Fibroblast of villous mesenchyme (primary cell): ENCODE measurements at regions not wholly inside any gene's neighbourhood (a gene's known extent, or its start where the extent isn't known, plus 50 kb on each side); places are given as distances from the start of the nearest gene placed in this dataset.

ENCODE experiments used
- DNase-seq: peaks from one replicate; pipeline ENCODE4 v3.0.0-alpha.2; 2010; ENCODE audit warnings: low read depth
- H3K4me3 ChIP-seq: 2 replicates; pipeline ENCODE4 v1.5.1; 2011; ENCODE audit warnings: low read depth, mild to moderate bottlenecking, low read length
- TF ChIP-seq, protein P1 (sequence below): IDR thresholded peaks from 2 replicates; pipeline ENCODE4 v1.5.1; 2012; ENCODE audit warnings: low read depth, mild to moderate bottlenecking, low read length; ENCODE audit not compliant: insufficient read depth

DNA sequence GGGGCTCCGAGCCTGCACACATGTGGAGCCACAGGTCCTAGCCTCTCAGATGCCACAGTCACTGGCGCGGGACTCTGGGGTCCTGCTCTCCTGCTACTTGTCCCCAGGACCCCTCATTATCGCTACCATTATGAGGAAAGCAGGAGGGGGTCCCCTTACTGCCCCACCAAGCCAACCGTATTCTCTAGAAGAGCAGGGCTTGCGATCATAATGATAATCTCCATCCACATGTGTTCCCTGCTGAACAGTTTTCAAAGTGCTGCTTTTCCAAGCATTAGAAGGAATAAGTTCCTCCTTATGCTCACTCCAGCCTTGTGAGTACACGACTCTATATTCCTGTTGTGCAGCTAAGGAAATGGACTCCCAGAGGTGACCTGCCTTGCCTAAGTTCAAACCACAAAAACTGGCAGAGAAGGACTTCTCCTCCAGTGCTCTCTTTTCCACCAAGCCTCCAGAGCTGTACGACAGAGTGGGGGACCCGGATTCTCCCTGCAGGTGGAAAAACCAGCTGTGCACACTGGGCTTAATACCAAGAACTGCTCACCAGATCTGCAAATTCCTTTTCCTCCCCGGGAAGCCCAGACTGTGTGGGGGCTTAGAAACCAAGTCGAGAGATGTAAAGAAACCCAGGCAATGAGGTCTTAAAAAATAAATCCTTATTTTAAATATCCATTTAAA, 92.8 kb upstream of the DRD2 start:
- DNase-seq = no peak
- TF ChIP-seq, protein P1, sequence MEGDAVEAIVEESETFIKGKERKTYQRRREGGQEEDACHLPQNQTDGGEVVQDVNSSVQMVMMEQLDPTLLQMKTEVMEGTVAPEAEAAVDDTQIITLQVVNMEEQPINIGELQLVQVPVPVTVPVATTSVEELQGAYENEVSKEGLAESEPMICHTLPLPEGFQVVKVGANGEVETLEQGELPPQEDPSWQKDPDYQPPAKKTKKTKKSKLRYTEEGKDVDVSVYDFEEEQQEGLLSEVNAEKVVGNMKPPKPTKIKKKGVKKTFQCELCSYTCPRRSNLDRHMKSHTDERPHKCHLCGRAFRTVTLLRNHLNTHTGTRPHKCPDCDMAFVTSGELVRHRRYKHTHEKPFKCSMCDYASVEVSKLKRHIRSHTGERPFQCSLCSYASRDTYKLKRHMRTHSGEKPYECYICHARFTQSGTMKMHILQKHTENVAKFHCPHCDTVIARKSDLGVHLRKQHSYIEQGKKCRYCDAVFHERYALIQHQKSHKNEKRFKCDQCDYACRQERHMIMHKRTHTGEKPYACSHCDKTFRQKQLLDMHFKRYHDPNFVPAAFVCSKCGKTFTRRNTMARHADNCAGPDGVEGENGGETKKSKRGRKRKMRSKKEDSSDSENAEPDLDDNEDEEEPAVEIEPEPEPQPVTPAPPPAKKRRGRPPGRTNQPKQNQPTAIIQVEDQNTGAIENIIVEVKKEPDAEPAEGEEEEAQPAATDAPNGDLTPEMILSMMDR = no peak
- H3K4me3 ChIP-seq = no peak overlapping the region

DNA sequence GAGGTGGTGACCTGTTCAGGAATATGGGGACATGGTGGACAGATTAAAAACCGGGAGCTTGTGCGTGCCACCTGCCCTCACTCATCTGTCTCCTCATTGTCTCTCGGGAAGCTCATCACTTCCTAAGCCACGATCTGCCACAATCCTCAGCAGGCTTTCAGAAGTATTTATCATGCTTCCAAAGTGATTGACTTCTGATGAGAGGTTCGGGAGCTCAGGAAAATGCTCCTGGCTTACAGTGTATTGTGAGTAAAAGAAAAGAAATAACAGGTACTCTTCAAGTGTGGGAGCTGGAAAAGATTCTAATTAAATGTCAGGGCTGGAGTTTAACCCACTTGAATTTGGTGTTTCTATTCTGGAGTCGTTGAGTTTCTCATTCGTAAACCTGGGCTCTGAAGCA, 91.9 kb upstream of the DRD2 start:
- TF ChIP-seq, protein P1 = no peak
- H3K4me3 ChIP-seq = no peak overlapping the region
- DNase-seq = no peak

DNA sequence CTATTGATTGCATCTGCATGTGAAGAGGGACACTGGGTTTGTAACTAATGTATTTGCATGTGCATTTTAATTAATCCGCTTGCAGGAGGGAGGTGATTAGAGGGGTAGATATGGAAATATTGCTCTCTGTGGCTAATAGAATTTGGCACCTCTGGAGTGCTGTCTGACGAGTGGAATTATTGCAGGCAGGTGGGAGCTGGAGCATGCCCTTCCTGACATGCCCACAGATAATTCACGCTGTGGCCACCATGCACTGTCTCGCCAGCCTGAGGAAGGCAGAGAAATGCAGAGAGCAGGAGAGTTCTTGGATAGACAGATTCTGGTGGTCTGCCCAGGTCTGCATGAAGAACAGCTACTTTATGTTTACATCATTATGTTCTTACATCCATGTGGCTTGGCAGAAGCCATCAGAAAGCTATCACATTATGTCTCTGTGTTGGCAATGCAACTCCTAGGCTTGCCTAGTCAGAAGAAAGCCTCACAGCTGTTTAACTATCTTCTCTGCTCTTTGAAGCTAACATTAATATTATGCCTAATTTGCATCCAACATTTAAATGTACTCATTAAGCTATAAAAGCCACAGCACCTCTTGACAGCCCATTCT, 89.4 kb upstream of the DRD2 start:
- TF ChIP-seq, protein P1 = no peak
- DNase-seq = no peak
- no peak overlapping the region for H3K4me3 ChIP-seq

DNA sequence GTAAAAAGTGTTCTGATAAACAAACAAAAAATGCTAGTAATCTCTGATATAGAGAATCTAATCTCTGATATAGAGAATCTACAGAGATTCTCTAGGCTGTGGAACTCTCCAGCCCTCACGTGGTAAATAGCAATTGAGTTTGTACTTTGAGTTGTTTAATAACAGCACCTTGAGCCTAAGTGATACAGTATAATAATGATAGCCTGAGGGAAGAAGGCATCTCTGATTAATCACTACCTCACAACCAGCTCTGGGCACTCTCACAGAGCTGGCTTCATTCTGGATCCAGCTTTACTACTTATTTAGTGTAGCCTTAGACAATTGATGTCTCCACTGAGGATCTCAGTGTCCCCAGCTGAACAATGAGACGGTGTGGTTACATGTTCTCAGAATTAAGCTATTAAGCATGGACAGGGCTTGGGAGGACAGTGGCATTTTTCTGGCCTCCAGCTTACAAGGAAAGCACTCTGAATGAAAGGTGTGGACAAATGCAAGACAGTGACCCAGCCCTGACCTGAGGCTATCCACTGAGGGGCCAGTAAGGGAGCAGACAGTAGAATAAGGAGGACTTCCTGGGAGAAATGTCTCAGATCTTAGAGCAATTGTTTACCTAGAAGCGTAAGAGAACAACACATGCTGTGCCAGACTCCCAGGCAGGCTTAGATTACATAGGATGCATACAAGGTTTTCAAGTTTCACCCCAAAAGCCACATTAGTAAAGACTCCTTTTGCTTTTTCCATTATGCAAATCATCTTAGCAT, 88.7 kb upstream of the DRD2 start:
- TF ChIP-seq, protein P1 = no peak
- no peak for DNase-seq

DNA sequence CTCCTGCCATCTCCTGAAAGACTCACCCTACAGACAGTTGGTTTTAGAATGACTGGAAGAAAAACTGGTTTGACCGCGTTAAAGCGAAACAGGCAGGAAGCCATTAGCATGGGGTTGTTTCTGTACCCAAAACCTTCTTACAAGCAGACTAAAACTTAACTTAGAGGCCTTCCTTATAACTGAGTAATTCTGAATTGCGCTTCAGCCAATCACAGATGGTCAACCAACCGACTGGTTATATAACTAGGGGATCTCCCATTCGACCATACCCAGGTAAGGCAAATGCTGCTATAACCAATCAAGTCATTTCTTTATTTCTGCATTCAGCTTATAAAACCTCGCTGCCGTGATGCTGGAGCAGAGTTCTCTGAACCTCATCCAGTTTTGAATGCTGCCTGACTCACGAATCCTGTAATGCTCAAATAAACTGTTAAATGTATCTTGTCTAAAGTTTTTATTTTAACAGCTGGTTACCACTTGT, 87.8 kb upstream of the DRD2 start:
- TF ChIP-seq, protein P1 = no peak
- H3K4me3 ChIP-seq = no peak overlapping the region
- DNase-seq = no peak

More for the DNA sequence above, 88.7 kb upstream of the DRD2 start:
- no peak overlapping the region for H3K4me3 ChIP-seq

DNA sequence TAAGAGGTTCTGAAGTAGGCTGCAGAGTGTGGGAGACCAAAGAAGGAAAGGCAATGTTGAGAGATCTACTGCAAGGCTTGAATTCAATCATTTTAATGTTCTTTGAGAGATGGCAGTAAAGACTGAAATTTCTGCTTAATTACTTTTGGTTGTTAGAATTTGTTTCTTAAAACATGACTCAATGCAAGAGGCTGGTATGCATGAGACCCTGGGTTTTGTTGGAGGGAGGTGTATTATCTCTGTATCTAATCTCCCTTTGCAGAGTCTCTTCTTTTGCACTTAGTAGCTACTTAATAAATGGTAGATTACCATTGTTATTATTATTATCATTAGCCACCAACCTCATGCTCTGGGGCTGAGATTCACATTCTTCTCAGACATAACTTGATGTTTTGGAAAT, 87.4 kb upstream of the DRD2 start:
- TF ChIP-seq, protein P1 = no peak
- no peak for DNase-seq
- H3K4me3 ChIP-seq = no peak overlapping the region
